Dermis blood vessel endothelial cell (primary cell): ENCODE measurements at regions not wholly inside any gene's neighbourhood (a gene's known extent, or its start where the extent isn't known, plus 50 kb on each side); places are given as distances from the start of the nearest gene placed in this dataset.
"Not testable (repeated sequence)": the region's sequence is repeated elsewhere in the genome, so short reads cannot be mapped to it uniquely, and the experiment has no call there.

Experiments used
- DNase-seq: peaks from one replicate; pipeline ENCODE4 v3.0.0; 2010

GRCh38 chr9:30075022-30075421 is 2309.4 kb upstream of the ACO1 start:
- DNase-seq, result no peak

- DNase-seq, result no peak
Observed at GRCh38 chr9:30075451-30076199, 2308.8 kb upstream of the ACO1 start.

- no peak for DNase-seq
Observed at GRCh38 chr9:30078195-30078594, 2306.2 kb upstream of the ACO1 start.

GRCh38 chr9:30089428-30089827 is 2295.0 kb upstream of the ACO1 start:
- DNase-seq, result no peak

GRCh38 chr9:30103647-30104394 is 2280.6 kb upstream of the ACO1 start:
- DNase-seq, result no peak

- DNase-seq, result not testable (repeated sequence)
Observed at GRCh38 chr9:30107134-30107533, 2277.3 kb upstream of the ACO1 start.

GRCh38 chr9:30116673-30117217 is 2267.7 kb upstream of the ACO1 start:
- DNase-seq, result no peak

- no peak for DNase-seq
Observed at GRCh38 chr9:30120666-30121065, 2263.8 kb upstream of the ACO1 start.

GRCh38 chr9:30121611-30122010 is 2262.8 kb upstream of the ACO1 start:
- DNase-seq, result no peak

- no peak for DNase-seq
Observed at GRCh38 chr9:30125881-30126280, 2258.6 kb upstream of the ACO1 start.

GRCh38 chr9:30127371-30127770 is 2257.1 kb upstream of the ACO1 start:
- no peak for DNase-seq

GRCh38 chr9:30140407-30140806 is 2244.0 kb upstream of the ACO1 start:
- DNase-seq, result no peak

- DNase-seq, result no peak
Observed at GRCh38 chr9:30160570-30160969, 2223.9 kb upstream of the ACO1 start.

- DNase-seq, result no peak
Observed at GRCh38 chr9:30172206-30172605, 2212.2 kb upstream of the ACO1 start.

GRCh38 chr9:30178610-30179009 is 2205.8 kb upstream of the ACO1 start:
- no peak for DNase-seq

- no peak for DNase-seq
Observed at GRCh38 chr9:30193421-30193820, 2191.0 kb upstream of the ACO1 start.

- DNase-seq, result no peak
Observed at GRCh38 chr9:30196941-30197340, 2187.5 kb upstream of the ACO1 start.

- DNase-seq, result no peak
Observed at GRCh38 chr9:30197453-30197852, 2187.0 kb upstream of the ACO1 start.

- peak; percentile 1 for DNase-seq
Observed at GRCh38 chr9:30197954-30198353, 2186.5 kb upstream of the ACO1 start.

GRCh38 chr9:30198463-30199309 is 2185.8 kb upstream of the ACO1 start:
- DNase-seq, result no peak

GRCh38 chr9:30201024-30201423 is 2183.4 kb upstream of the ACO1 start:
- DNase-seq, result no peak

- DNase-seq, result no peak
Observed at GRCh38 chr9:30235068-30235467, 2149.4 kb upstream of the ACO1 start.

- DNase-seq, result no peak
Observed at GRCh38 chr9:30235564-30235963, 2148.9 kb upstream of the ACO1 start.
